HCT116 (cell line): ENCODE measurements at regions not wholly inside any gene's neighbourhood (a gene's known extent, or its start where the extent isn't known, plus 50 kb on each side); places are given as distances from the start of the nearest gene placed in this dataset.

Source experiments
- CEBPB ChIP-seq: IDR thresholded peaks from 2 replicates; pipeline ENCODE4 v1.6.1; 2012; ENCODE audit warnings: low read depth
- POLR2A ChIP-seq: IDR thresholded peaks from 2 replicates; pipeline ENCODE4 v1.7.0; 2011; ENCODE audit warnings: borderline replicate concordance; ENCODE audit not compliant: insufficient read depth, insufficient read length; ENCODE audit errors: extremely low read depth
- POLR2AphosphoS5 ChIP-seq: IDR thresholded peaks from 2 replicates; pipeline ENCODE4 v1.6.1; 2011; ENCODE audit warnings: mild to moderate bottlenecking, low read depth, low read length, moderate library complexity
- SP1 ChIP-seq: IDR thresholded peaks from 2 replicates; pipeline ENCODE4 v1.6.1; 2012; ENCODE audit warnings: low read depth
- TCF7L2 ChIP-seq: IDR thresholded peaks from 2 replicates; pipeline ENCODE4 v1.7.0; 2011; ENCODE audit warnings: borderline replicate concordance, inconsistent platforms; ENCODE audit not compliant: insufficient read depth, insufficient read length; ENCODE audit errors: extremely low read depth
- ZNF274 ChIP-seq: fragments of 200-500 bp; sonication (Bioruptor generic); IDR thresholded peaks from 2 replicates; pipeline ENCODE4 v1.6.1; 2014; ENCODE audit warnings: mild to moderate bottlenecking, low read depth, low read length, inconsistent platforms
- TF ChIP-seq, protein P1 (sequence below), 3 experiments: fragments of 200-600 bp in 1 of 3; sonication (generic) in 1 of 3; IDR thresholded peaks in 2 of 3; conservative IDR thresholded peaks in 1 of 3; 2 replicates each; pipeline ENCODE4 v1.5.1; 2012 to 2017; ENCODE audit warnings: low read depth in 2 of 3, low read length in 2 of 3, antibody characterized with exemption in 1 of 3, borderline replicate concordance in 1 of 3, control low read depth in 1 of 3, mild to moderate bottlenecking in 1 of 3, mixed read lengths in 1 of 3, mixed run types in 1 of 3, moderate library complexity in 1 of 3; ENCODE audit not compliant: insufficient read depth in 1 of 3

DNA sequence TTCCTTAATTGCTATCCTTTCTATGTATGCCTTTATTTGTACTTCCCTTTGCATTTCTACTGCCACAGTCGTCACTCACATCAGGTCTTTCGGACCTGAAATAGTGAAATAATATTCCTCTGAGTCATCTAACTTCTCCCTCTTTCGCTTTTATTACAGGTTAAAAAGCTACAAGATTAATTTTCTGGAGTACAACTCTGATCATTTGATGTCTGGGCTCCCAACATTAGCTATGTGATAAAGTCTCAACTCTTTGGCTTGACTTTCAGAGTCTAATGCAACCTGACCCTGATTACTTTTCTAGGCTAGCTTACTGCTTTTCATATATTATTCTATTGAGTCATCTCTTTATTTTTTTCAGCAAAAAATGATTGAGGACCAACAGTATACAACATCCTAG lies 638.8 kb upstream of the WWC1 start:
- TF ChIP-seq, protein P1, sequence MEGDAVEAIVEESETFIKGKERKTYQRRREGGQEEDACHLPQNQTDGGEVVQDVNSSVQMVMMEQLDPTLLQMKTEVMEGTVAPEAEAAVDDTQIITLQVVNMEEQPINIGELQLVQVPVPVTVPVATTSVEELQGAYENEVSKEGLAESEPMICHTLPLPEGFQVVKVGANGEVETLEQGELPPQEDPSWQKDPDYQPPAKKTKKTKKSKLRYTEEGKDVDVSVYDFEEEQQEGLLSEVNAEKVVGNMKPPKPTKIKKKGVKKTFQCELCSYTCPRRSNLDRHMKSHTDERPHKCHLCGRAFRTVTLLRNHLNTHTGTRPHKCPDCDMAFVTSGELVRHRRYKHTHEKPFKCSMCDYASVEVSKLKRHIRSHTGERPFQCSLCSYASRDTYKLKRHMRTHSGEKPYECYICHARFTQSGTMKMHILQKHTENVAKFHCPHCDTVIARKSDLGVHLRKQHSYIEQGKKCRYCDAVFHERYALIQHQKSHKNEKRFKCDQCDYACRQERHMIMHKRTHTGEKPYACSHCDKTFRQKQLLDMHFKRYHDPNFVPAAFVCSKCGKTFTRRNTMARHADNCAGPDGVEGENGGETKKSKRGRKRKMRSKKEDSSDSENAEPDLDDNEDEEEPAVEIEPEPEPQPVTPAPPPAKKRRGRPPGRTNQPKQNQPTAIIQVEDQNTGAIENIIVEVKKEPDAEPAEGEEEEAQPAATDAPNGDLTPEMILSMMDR (IDR thresholded peaks at IDR 0.05 in 2 of 3, conservative IDR thresholded peaks at IDR 0.05 in 1 of 3; ENCODE audit: borderline replicate concordance in 1 of 3, insufficient read depth in 1 of 3, low read depth in 2 of 3, low read length in 2 of 3) = no peak
- TF ChIP-seq CEBPB = no peak
- no peak for TF ChIP-seq POLR2A
- no peak for TF ChIP-seq TCF7L2
- no peak for TF ChIP-seq POLR2AphosphoS5
- no peak for TF ChIP-seq SP1
- no peak for TF ChIP-seq ZNF274
